ENCODE measurements at regions not wholly inside any gene's neighbourhood (a gene's known extent, or its start where the extent isn't known, plus 50 kb on each side); places are given as distances from the start of the nearest gene placed in this dataset.

- H3K27ac Mint-ChIP-seq, result no peak overlapping the region
- TF ChIP-seq CTCF (IDR thresholded peaks at IDR 0.05), result no peak
- H3K9me3 Mint-ChIP-seq, result no peaks in the 10 kb centered on the region
- H3K36me3 Mint-ChIP-seq (ENCODE audit: low read depth), result no peaks in the 10 kb centered on the region
- peaks cover 43% of the 10 kb centered on the region for H3K27me3 Mint-ChIP-seq (ENCODE audit: insufficient read depth)
- H3K4me1 Mint-ChIP-seq (ENCODE audit: low read depth), result no peaks in the 10 kb centered on the region
- no peak for DNase-seq
- no peak overlapping the region for H3K4me3 Mint-ChIP-seq
Measured at GRCh38 chr13:111420113-111420876, 99.9 kb downstream of the TEX29 start.

GRCh38 chr13:111421216-111421615 lies 100.8 kb downstream of the TEX29 start:
- no peak for TF ChIP-seq CTCF (IDR thresholded peaks at IDR 0.05)
- H3K4me1 Mint-ChIP-seq (ENCODE audit: low read depth), result no peaks in the 10 kb centered on the region
- H3K9me3 Mint-ChIP-seq, result no peaks in the 10 kb centered on the region
- peaks cover 44% of the 10 kb centered on the region for H3K27me3 Mint-ChIP-seq (ENCODE audit: insufficient read depth)
- DNase-seq, result no peak
- H3K27ac Mint-ChIP-seq, result no peak overlapping the region
- no peaks in the 10 kb centered on the region for H3K36me3 Mint-ChIP-seq (ENCODE audit: low read depth)
- no peak overlapping the region for H3K4me3 Mint-ChIP-seq

GRCh38 chr13:111422348-111422747 lies 101.9 kb downstream of the TEX29 start:
- no peak overlapping the region for H3K27ac Mint-ChIP-seq
- no peaks in the 10 kb centered on the region for H3K4me1 Mint-ChIP-seq (ENCODE audit: low read depth)
- peaks cover 44% of the 10 kb centered on the region for H3K27me3 Mint-ChIP-seq (ENCODE audit: insufficient read depth)
- no peak for DNase-seq
- no peaks in the 10 kb centered on the region for H3K36me3 Mint-ChIP-seq (ENCODE audit: low read depth)
- H3K4me3 Mint-ChIP-seq, result no peak overlapping the region
- TF ChIP-seq CTCF (IDR thresholded peaks at IDR 0.05), result no peak
- H3K9me3 Mint-ChIP-seq, result no peaks in the 10 kb centered on the region

GRCh38 chr13:111423168-111423785 lies 102.8 kb downstream of the TEX29 start:
- no peaks in the 10 kb centered on the region for H3K36me3 Mint-ChIP-seq (ENCODE audit: low read depth)
- DNase-seq, result no peak
- TF ChIP-seq CTCF (IDR thresholded peaks at IDR 0.05), result no peak
- no peak overlapping the region for H3K4me3 Mint-ChIP-seq
- H3K4me1 Mint-ChIP-seq (ENCODE audit: low read depth), result no peaks in the 10 kb centered on the region
- no peak overlapping the region for H3K27ac Mint-ChIP-seq
- no peaks in the 10 kb centered on the region for H3K9me3 Mint-ChIP-seq
- peaks cover 40% of the 10 kb centered on the region for H3K27me3 Mint-ChIP-seq (ENCODE audit: insufficient read depth)

- no peak for DNase-seq
- TF ChIP-seq CTCF (IDR thresholded peaks at IDR 0.05), result no peak
- Mint-ChIP-seq H3K9me3 (no peaks in the 10 kb centered on the region), H3K4me3 (no peak overlapping the region), H3K4me1 (ENCODE audit: low read depth) (no peaks in the 10 kb centered on the region), H3K27ac (no peak overlapping the region), H3K36me3 (ENCODE audit: low read depth) (no peaks in the 10 kb centered on the region), H3K27me3 (ENCODE audit: insufficient read depth) (peaks cover 36% of the 10 kb centered on the region)
Measured at GRCh38 chr13:111424134-111424533, 103.7 kb downstream of the TEX29 start.
